ENCODE measurements at regions not wholly inside any gene's neighbourhood (a gene's known extent, or its start where the extent isn't known, plus 50 kb on each side); places are given as distances from the start of the nearest gene placed in this dataset.
"Not testable (repeated sequence)": the region's sequence is repeated elsewhere in the genome, so short reads cannot be mapped to it uniquely, and the experiment has no call there.

GRCh38 chrY:7871304-7871932, 959.9 kb upstream of the AMELY start:
- no peak for DNase-seq

DNA sequence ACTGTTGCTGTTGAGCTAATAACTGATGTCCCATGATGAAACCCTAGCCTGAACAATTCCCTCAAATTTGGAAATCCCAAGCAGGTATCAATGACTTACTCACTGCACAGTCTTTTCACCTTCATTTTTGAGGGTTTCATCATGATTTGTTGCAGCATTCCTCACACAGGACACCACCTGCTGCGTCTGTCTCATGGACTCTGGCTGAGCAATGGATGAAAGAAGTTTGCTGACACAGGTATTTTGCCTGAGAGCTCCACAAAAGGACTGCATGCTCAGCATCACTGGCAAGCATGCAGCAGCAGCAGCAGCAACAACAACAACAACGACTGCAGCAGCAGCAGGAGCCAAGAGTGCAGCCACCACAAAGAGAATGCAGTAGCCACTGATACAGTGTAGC, 955.4 kb upstream of the AMELY start:
- no peak for DNase-seq

- DNase-seq: no peak
Observed at GRCh38 chrY:7860781-7861614, 949.4 kb upstream of the AMELY start.

GRCh38 chrY:7850191-7850590, 938.6 kb upstream of the AMELY start:
- no peak for DNase-seq

GRCh38 chrY:7845776-7846175, 934.2 kb upstream of the AMELY start:
- DNase-seq: no peak

- DNase-seq: no peak
Observed at GRCh38 chrY:7837046-7837445, 925.5 kb upstream of the AMELY start.

DNA sequence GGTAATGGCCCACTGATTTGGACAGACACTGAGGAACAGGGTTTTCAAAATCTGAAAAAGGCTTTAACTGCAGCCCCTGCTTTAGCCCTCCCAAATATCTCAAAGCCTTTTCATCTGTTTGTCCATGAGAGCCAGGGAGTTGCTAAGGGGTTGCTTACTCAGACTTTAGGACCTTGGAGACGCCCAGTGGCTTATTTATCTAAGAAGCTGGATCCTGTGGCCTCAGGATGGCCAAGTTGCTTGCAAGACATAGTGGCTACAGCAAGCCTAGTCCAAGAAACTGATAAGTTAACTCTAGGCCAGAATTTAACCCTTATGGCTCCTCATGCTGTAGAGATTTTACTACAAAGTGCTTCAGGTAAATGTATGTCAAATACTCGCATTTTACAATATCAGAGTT, 924.8 kb upstream of the AMELY start:
- no peak for DNase-seq

DNA sequence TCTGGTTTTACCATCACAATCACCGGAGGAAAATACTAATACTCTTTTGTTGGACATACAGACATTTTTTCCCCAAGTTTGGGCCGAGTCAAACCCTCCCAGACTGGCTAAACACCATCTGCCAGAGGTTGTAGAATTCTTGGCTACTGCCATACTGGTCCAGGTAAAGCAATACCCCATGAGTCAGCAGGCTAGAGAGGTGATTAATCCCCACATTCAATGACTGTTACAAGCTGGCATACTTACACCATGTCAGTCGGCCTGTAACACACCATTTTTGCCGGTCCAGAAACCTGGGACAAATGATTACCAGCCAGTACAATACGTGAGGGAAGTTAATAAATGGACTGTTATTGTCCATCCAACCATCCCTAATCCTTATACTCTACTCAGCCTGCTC, 923.9 kb upstream of the AMELY start:
- DNase-seq: no peak

DNA sequence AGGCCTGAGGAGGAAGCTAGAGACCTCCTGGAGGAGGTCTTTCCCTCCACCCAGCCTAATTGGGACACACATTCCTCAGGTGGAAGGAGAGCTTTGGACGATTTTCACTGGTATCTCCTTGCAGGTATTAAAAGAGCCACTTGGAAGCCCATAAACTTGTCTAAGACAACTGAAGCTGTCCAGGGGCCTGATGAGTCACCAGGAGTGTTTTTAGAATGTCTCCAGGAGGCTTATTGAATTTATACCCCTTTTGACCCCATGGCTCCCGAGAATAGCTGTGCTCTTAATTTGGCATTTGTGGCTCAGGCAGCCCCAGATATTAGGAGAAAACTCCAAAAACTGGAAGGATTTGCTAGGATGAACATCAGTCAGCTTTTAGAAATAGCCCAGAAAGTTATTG, 922.7 kb upstream of the AMELY start:
- DNase-seq: peak; percentile 55

GRCh38 chrY:7830881-7831280, 919.3 kb upstream of the AMELY start:
- not testable (repeated sequence) for DNase-seq

GRCh38 chrY:7826533-7826932, 915.0 kb upstream of the AMELY start:
- no peak for DNase-seq

GRCh38 chrY:7825874-7826273, 914.3 kb upstream of the AMELY start:
- no peak for DNase-seq

GRCh38 chrY:7821295-7822035, 909.9 kb upstream of the AMELY start:
- DNase-seq: peak; percentile 67

DNA sequence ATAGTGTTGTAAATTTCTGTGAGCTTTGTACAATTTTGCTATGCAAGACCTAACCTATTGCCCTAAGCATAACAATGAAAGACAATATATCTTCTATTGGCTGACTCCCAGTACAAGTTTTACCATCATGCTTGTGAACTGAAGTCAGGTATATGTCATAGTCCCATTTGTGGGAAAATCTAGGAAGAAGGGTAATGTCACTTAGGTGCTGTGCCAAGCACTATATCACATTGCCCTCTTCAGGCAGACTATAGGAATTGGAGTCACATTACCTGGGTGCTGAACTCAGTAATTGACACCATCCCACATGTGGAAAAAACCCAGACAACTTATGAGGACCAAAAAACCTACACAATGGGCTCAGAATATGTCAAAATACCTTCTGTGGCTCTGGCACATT, 907.4 kb upstream of the AMELY start:
- peak; percentile 63 for DNase-seq

- DNase-seq: no peak
Observed at GRCh38 chrY:7816567-7816966, 905.0 kb upstream of the AMELY start.

DNA sequence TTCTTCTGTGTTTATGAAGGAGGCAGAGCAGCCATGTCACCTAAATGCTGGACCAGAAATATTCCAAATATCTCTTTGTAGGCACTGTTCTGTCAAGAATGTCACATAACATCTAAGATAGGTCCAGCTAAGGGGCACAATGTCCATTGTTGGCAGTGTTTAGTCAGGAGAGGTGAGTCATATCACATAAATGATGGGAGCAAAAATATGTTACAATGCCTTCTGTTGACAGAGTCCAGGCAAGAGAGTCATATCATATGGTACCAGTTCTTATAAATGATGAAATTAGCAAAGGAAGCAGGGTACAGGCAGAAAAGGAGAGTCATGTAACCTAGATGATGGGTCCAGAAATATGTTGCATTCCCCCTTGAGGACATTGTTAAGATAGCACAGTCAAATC, 904.4 kb upstream of the AMELY start:
- DNase-seq: no peak

DNA sequence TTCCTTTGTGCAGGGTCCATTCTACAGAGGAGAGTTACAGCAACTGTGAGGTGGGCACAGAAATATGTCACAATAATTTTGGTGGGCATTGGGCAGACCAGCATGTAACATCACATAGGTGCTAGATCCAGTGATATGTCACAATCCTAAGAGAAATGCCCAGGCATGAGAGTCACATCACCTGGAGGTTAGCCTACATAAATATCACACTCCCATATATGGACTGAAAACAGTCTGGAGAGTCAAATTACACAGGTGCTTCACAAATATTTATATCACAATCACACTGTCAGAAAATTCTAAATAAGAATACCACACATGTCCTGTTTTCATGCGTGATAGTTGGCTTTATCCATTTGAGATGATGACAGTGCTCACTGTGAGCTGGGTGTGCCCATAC, 903.7 kb upstream of the AMELY start:
- DNase-seq: no peak

DNA sequence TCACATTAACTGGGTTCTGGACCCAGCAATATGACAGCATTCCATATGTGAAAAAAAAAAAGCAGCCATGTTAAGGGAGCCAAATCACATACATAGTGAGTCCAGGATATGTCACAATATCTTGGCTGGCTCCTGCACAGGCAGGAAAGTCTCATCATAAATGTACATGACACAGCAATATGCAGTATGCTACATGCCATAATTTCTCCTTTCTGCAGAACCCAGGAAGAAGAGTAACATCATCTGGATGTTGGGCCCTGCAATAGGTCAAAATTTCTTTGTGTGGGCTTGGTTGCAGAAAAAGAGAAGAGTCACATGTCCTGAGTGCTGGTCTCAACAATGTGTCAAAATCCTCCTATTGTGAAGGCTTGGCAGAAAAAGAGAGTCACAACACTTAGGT, 902.8 kb upstream of the AMELY start:
- DNase-seq: no peak

DNA sequence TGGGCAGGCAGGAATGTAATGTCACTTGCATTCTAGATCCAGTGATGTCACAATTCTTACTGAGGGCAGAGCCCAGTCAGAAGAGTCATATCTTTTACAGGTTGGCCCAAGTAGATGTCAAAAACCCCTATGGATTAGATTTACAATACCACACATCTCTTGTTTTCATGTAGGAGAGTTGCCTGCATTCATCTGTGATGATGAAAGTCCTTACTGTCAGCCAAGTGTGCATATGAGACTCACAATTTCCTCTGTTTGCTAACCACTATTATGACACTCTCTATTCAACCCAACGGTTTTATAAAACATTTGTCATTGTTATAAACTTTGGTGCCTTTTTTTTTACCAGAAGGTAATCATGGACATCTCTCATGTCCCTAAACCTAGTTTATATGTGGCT, 898.8 kb upstream of the AMELY start:
- DNase-seq: no peak

- no peak for DNase-seq
Observed at GRCh38 chrY:7807516-7807870, 895.9 kb upstream of the AMELY start.

DNA sequence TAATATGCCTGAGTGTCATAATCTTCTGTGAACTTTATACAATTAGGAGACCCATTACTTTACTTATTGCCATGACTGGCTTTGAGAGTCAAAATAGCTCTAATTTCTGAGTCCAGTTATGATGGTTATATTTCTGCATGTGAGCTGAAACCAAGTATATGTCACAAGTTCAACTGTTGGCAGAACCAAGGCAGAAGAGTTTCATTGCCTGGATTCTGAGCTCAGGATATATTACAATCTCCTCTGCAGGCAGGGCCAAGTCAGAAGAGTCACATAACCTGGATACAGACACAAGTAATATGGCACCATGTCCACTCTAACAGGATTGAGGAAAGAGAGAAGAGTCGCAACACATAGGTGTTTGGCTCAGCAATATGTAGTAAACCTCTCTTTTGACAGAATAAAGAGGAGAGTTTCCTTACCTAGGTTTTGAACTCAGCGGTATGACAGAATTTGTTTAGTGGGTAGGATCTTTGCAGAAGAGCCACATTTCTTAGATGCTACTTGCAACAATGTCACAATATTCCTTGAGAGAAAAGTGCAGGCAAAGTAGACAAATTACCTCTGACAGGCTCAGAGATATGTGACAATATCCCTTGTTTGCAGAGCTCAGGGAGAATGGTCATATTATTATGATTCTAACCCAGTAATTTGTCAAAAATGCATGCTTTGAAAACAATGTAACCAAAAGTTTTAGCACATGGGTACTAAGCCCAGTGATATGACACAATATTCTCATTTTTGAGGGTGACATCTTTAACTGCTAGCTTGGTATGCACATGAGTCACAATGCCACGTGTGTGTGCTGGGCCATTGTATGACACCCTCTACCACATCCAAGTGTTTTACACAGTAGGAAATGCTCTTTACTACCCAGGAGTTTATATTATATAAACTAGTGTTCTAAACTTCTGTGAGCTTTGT, 895.3 kb upstream of the AMELY start:
- peak; percentile 76 for DNase-seq

DNA sequence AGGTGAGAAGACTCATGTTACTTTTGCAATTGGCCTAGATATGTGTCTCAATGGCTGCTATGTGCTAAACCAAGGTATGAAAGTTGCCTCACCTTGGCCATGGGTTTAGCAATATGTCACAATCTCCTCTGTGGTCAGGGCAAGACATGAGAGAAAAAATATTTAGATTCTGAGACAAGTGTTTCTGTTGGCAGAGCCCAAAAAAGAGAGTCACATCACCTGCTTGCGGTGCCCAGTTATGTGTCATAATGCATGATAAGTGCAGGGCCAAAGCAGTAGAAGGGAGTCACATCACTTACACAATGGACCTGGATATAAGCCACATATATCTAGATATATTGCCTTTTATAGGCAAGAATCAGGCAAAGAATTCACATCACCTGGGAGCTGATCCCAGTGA, 894.1 kb upstream of the AMELY start:
- DNase-seq: no peak

- no peak for DNase-seq
Observed at GRCh38 chrY:7803737-7804136, 892.2 kb upstream of the AMELY start.
